CD4-positive, alpha-beta T cell treated with Interleukin-6 at 100 ng/mL for 8 hours (primary cell): ENCODE measurements at regions not wholly inside any gene's neighbourhood (a gene's known extent, or its start where the extent isn't known, plus 50 kb on each side); places are given as distances from the start of the nearest gene placed in this dataset.

Experiments used
- DNase-seq: peaks from one replicate; pipeline ENCODE4 v3.0.0-alpha.2; 2020; ENCODE audit warnings: mixed read lengths, low spot score

DNA sequence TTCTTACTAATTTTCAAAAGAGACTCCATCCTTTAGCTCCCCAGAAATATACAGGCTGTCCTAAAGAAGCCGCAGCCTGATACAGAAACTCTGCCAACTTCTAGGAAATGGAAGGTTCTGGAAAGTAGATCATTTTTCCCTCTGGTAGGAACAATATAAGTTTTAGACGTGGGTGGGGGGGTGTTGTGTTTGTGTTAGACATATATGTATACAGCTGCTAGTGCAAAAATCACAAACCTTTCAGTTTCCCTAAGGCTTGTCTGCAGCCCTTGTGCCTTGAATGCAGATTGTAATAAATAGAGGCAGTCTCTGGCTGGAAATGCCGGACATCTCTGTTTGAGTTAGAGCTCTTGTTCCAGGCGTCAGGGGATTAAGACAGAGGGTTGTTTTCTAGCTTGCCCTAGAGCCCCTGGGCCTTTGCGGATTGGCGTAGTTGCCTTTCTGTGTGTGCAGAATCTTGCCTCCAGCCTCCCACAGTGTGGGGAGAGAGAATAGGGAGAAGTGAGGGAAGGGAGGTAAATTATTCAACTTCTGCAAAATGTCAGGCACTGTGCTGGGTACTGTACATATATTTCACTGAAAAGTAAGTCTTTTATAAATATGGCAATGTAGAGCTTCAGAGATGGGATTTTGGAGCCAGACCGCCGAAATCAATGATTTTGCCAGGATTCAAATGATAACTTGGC is 269.7 kb downstream of the PRL start:
- DNase-seq = no peak

GRCh38 chr6:22028403-22029090 is 268.3 kb downstream of the PRL start:
- DNase-seq = no peak

- no peak for DNase-seq
These were observed 267.7 kb downstream of the PRL start for GRCh38 chr6:22029171-22029570.

GRCh38 chr6:22030730-22031619 is 265.9 kb downstream of the PRL start:
- no peak for DNase-seq

DNA sequence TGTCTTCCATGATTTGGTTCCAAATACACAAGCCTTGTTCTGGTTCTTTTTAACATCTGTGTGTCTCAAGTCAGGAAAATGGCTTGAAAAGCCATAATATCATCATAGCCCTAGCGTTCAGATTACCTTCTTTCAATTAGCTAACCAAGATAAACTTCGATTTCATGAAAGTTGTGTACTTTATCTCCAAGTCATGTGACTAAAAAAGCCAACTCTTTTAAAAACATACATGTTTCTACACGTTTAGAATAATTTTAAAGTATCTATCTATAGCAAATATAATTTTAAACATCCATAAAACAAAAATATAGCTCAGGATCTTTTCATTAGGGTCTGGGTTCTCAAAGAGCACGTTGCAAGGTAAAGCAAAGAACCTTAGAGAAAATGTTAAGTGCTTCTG is 261.1 kb downstream of the PRL start:
- no peak for DNase-seq

GRCh38 chr6:22036275-22036674 is 260.6 kb downstream of the PRL start:
- DNase-seq = no peak

- no peak for DNase-seq
These were observed 260.1 kb downstream of the PRL start for GRCh38 chr6:22036699-22037098.

- no peak for DNase-seq
These were observed 254.9 kb downstream of the PRL start for GRCh38 chr6:22041797-22042480.

DNA sequence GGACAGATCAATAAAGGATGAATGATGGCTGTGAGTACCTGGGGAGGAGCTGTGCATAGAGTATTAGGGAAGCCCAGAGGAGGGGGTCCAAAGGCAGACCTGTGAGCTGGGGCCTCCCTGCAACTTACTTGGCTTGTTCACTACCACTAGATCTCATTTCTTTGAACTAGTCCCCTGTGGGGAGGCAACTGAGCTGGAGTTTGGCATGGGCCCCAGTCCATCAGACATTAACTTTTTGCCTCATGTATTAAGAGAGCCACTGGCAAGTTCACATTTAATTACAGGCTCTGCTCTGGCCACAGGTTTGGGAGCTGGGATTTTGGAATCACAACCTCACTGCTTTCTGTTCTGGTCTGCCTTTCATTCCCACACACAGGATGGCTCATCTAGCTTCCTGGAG is 254.1 kb downstream of the PRL start:
- no peak for DNase-seq

DNA sequence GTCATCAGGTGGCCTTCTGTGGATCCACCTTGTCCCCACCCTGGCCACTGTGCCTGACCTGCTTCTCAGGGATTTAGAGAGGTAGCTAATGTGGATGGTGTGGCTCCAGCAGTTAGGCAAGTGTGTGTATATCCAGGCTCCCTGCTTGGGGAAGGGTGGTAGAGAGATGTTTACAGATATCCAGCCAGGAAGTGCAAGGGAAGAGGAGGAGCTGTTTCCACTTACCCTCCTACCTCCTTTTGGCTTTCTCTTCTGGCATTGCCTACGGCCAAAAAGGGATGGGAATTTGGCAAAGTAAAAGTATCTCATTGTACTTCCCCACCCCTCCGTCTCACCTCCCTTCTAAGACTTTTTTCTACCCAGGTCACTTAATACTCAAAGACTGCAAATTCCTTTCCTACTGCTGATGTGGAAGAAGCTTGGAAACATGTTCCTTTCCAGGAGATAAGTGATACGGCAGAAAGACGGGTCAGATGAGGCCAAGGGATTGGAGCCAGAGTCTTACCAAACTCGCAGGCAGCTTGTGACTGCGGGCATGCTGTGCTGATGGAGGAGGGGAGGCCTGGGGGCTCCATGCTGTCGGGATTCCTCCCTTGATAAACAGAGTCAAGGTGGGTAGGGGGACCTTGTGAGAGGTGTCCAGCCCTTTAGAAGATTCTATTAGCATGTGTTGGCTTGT is 253.4 kb downstream of the PRL start:
- no peak for DNase-seq

- no peak for DNase-seq
These were observed 251.4 kb downstream of the PRL start for GRCh38 chr6:22045261-22045912.

- DNase-seq = no peak
These were observed 247.8 kb downstream of the PRL start for GRCh38 chr6:22049002-22049401.

- DNase-seq = no peak
These were observed 243.3 kb downstream of the PRL start for GRCh38 chr6:22053391-22053997.

DNA sequence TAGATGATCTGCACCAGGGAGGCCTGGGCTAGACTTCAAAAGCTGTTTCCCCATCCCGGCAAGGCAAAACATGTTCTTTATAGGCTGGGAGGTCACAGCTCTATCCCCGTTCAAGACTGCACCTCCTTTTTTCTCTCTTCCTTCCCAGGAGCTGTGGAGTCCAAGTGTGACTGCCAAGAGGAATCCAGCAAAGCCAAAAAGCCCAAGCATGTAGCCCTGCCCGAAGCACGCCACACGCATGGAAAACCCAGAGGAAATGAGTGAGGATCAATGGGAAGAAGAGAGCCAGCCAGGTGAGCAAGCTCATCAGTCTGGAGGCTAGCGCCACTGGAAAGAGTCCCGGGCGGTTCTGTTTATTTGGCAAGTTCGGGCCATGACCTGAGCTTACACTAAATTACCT is 240.4 kb downstream of the PRL start:
- no peak for DNase-seq

DNA sequence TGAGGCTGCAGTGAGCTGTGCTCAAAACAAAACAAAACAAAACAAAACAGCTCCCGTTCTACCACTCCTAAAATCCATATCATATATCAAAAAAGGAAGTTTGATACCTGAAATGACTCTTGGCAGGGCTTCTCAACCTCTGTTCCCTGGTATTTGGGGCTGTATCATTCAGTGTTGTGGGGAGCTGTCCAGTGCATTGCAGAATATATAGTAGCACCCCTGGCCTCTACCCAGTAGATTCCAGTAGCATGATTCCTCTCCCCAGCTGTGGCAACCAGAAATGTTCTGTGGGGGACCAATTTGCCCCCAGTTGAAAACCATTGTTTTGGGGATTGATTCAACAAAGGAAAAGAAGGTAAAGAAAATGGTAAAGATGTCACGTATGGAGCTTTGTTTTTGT is 238.9 kb downstream of the PRL start:
- no peak for DNase-seq

- no peak for DNase-seq
These were observed 237.7 kb downstream of the PRL start for GRCh38 chr6:22059126-22059525.

DNA sequence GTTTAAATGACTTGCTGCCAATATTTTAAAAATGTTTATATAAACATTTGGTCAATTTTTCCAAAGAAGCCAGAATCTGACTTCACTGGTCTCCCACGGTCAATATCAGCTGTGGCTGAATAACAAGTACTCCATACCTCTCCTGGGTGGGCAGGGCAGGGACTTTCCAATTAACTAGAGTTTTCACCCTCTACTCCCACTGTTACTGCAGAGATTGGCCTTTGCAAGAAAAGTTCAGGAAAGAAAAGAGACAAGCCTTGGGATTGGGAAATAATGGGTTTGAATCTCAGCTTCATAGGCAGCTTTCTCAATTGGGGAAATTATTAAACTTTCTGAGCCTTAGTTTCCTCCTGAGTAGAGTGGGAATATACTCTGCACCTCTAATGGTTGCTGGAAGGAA is 236.9 kb downstream of the PRL start:
- DNase-seq = no peak

- peak; percentile 40 for DNase-seq
These were observed 233.9 kb downstream of the PRL start for GRCh38 chr6:22062807-22063408.

DNA sequence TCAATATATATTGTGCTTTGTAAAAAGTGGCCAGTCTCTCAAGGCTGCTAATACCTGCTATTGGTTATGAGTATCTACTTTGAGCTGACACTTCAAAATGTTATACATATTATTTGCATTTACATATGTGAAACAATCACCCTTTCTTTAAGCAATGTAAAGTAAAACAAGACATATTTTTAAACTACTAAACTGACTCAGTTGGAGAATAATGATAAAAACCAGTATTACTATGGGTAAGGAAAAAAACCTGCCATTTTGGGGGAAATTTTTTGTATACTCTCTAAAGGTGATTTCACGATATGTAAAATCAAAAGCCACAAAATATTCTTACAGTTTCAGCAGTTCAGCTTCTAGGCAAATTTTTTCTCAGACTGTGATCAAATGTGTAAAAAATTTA is 232.3 kb downstream of the PRL start:
- DNase-seq = no peak

GRCh38 chr6:22067122-22067521 is 229.7 kb downstream of the PRL start:
- no peak for DNase-seq
